Kidney glomerular epithelial cell (primary cell): ENCODE measurements at regions not wholly inside any gene's neighbourhood (a gene's known extent, or its start where the extent isn't known, plus 50 kb on each side); places are given as distances from the start of the nearest gene placed in this dataset.

Experiments used
- DNase-seq: peaks from one replicate; lab custom pipeline; 2025; lab: John Stamatoyannopoulos, UW

GRCh38 chr3:139281522-139282196 lies 62.2 kb upstream of the MRPS22 start:
- no peak for DNase-seq

DNA sequence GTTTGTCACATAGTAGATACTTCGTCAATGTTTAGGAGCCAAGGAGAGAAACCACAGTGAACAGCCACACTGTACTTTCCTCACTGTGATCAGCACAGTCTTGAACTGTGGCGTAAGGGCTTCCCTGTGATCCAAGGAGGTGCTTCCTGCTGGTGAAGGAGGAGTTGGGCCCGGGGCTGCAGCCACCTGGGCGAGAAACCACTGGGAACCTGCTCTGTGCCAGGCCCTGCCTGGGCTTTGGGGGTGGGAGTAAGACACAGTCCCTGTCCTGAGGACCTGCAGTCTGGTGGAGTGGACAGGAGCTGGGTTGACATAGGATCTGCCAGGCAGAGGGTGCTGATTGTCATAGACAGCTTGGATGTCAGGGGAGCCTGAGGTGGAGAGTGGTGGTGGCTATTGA lies 60.5 kb upstream of the MRPS22 start:
- no peak for DNase-seq

- DNase-seq, result no peak
Measured at GRCh38 chr3:139284221-139284620, 59.6 kb upstream of the MRPS22 start.

GRCh38 chr3:139285691-139286090 lies 58.1 kb upstream of the MRPS22 start:
- no peak for DNase-seq

- DNase-seq, result no peak
Measured at GRCh38 chr3:139286241-139286640, 57.6 kb upstream of the MRPS22 start.

DNA sequence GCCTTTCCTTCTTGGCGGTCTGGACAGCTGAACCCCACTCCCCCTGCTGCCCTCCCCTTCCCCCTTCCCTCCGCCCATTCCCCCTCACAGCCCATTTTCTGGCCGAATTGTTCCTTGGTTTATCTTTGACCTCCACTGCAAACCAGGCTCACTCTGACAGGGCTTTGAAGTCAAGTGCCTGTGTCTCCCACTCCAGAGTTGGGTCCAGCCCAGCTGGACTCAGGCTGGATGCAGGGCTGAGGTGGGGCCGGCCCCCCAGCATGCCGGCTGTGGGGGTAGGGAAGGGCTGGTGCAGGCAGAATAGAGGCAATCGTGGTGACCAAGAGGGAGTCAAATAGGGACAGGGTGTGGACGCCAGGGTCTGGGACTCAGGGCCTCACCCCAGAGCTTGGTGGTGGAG lies 57.0 kb upstream of the MRPS22 start:
- DNase-seq, result no peak

DNA sequence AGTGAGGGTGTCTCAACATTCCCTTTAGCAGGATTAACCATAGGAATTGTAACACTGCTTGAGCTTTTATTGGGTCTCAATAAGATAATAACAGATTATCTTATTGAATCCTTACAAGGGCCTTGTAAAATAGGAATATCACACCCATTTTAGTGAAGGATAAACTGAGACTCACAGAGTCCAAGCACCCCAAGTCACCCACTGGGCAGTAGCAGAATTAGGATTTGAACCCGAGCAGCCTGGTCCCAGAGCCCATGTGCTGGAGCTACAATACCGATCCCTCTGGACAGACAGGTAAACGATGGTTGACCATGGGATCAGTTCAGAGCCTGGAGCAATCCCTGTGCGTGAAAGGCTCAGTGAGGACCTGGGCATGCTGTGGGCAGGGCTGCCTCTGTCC lies 56.3 kb upstream of the MRPS22 start:
- DNase-seq, result no peak

GRCh38 chr3:139288266-139288821 lies 55.5 kb upstream of the MRPS22 start:
- no peak for DNase-seq

GRCh38 chr3:139289860-139290524 lies 53.8 kb upstream of the MRPS22 start:
- DNase-seq, result no peak

DNA sequence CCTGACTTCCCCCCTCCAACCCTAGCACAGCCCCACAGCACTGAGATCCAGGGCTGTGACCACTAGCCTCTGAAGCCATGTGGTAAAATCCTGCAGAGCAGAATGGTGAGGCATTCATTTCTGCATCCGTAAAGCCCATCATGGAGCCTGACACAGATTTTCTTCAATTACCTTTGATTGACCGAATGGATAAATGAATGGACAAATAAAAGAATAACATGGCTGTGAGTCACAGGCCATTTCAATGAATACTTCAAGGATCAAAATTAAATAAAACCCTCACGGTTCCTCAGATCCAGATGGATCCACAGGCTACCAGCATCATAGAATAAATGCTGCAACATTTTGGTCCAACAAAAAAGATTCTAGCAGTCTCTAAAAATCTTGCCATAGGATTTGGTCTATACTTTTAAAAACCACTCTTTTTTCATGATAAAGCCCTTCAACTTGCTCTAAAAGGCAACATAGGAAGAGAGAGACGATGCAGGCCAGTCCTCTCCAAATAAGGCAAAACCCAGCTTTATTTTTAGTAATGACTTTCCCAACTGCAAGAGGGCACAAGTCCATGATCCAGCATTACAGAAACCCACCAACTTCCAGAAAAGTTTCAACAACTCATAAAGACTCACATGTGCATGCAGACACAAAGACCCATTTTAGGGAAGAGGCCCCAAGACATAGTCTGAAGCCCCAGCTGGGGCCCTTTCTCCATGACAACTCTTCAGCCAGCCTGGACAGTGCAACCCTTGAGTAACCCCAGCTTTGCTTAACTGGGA lies 52.4 kb upstream of the MRPS22 start:
- DNase-seq, result no peak

DNA sequence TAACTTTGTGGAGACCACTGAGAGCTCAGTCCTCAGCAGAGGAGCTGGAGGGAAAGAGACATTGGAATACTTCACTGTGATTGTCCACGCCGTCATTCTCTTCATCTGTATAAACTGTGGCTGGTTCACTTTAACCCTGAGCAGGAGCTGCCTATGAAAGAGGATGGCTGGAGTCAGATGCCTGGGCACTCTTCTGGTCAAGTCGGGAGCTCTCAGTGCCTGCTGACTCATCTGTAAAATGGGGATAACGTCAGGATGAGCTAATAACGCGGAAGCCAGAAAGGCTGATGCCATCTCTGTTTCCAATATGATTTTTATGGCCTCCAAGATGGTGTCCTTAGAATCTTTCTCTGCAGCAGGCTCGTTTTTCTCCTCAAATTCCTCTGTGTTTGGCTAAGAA lies 51.6 kb upstream of the MRPS22 start:
- DNase-seq, result no peak

GRCh38 chr3:139292711-139293664 lies 50.8 kb upstream of the MRPS22 start:
- DNase-seq, result peak; percentile 74

GRCh38 chr3:139293665-139294023 lies 50.2 kb upstream of the MRPS22 start:
- DNase-seq, result no peak
